GM12865 (cell line): ENCODE measurements at regions not wholly inside any gene's neighbourhood (a gene's known extent, or its start where the extent isn't known, plus 50 kb on each side); places are given as distances from the start of the nearest gene placed in this dataset.

Source experiments
- DNase-seq: peaks from one replicate; pipeline ENCODE4 v3.0.0; 2010; ENCODE audit warnings: low read depth
- H3K4me3 ChIP-seq: 2 replicates; pipeline ENCODE4 v1.5.1; 2011; ENCODE audit warnings: mild to moderate bottlenecking, low read depth, low read length, control low read depth
- TF ChIP-seq, protein P1 (sequence below): IDR thresholded peaks from 2 replicates; pipeline ENCODE4 v1.5.1; 2011; ENCODE audit warnings: low read length, control low read depth, low read depth, inconsistent platforms; ENCODE audit not compliant: insufficient read depth; ENCODE audit errors: missing control alignments

DNA sequence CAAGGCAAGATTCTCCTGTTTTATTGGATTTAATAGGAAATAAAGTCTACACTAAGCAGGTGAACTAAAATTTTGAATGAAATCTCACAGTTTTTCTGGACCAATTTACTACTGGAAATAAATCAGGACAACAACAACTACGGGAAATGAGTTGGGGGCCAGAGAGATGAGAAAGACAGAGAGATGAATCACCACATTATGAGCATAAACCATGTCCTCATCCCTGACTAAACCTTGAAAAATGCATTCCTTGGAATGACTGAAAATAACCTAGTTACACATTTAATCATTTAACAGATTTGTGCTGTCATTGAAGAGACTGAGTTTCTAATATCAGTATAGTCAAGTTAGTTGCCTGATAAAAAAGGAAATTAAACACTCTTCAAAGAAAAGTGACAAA is 608.4 kb upstream of the KCND2 start:
- DNase-seq: no peak
- no peak overlapping the region for H3K4me3 ChIP-seq
- TF ChIP-seq, protein P1, sequence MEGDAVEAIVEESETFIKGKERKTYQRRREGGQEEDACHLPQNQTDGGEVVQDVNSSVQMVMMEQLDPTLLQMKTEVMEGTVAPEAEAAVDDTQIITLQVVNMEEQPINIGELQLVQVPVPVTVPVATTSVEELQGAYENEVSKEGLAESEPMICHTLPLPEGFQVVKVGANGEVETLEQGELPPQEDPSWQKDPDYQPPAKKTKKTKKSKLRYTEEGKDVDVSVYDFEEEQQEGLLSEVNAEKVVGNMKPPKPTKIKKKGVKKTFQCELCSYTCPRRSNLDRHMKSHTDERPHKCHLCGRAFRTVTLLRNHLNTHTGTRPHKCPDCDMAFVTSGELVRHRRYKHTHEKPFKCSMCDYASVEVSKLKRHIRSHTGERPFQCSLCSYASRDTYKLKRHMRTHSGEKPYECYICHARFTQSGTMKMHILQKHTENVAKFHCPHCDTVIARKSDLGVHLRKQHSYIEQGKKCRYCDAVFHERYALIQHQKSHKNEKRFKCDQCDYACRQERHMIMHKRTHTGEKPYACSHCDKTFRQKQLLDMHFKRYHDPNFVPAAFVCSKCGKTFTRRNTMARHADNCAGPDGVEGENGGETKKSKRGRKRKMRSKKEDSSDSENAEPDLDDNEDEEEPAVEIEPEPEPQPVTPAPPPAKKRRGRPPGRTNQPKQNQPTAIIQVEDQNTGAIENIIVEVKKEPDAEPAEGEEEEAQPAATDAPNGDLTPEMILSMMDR: no peak

DNA sequence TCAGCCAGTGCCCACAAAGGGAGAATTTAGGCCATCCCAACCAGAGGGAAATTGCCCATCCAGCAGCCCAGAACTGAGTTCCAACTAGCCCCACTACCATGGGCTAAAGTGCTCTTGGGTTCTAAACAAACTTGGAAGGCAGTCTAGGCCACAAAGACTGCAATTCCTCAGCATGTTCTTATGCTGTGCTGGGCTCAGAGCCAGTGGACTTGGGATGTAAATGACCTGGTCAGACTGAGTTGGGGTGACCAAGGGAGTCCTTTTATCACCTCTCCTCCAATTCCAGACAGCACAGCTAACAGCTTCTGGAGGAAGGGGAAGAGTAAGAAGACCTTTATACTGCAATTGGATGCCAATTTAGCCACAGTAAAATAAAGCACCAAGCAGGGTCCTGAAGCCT is 607.2 kb upstream of the KCND2 start:
- H3K4me3 ChIP-seq: no peak overlapping the region
- TF ChIP-seq, protein P1: no peak
- no peak for DNase-seq

DNA sequence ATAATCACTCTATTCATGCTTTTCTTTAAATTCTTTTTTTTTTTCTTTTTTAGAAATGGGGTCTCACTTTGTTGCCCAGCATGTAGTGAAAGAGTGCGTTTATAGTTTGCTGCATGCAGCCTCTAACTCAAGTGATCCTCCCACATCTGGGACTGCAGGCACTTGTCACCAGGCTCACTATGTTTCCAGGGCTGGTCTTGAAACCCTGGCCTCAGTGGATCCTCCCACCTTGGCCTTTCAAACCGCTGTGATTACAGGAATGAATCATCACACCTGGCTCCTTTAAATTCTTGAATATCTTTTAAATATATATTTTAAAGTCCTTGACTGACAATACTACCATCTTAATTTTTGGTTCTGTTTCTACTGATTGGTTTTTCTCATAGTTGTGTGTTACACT is 591.6 kb upstream of the KCND2 start:
- H3K4me3 ChIP-seq: no peak overlapping the region

DNA sequence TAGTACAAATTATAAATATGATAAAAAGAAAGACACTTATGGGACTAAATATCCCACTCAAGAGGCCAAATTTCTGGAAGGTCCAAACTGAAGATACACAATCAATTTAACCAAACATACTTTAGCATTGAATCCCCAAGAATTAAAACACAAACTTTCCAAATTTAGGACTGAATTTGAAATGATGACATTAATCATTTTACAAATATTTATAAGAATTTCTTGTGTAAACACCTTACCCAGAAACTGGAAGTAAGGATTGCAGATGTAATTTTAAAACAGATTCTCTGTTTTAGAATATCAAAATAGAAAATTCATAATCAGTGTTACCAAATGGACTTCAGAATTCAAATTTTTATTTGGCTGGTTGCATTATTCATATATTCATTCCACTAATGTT is 588.2 kb upstream of the KCND2 start:
- H3K4me3 ChIP-seq: no peak overlapping the region
- TF ChIP-seq, protein P1: no peak
- no peak for DNase-seq

More for the DNA sequence above, 591.6 kb upstream of the KCND2 start:
- peak; percentile 21 for DNase-seq
- TF ChIP-seq, protein P1: no peak

DNA sequence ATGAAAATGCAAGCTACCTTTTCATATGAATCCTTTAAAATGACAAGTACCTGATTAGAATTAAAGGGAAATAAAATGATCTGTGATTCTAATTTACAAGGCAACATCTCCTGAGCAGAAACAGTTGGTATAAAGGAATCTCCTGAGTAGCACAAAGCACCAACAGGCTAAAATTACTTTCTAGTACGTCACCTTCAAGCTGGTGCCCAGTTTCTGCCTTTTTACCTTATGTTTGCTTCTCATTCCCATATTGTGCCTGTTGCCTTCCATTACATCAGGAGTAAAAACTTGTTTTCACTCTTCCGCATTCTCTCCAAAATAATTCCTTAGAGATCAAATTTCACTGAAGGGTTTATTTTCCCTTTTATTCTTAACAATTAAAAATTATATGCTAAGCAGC is 587.1 kb upstream of the KCND2 start:
- DNase-seq: no peak
- TF ChIP-seq, protein P1: no peak
- no peak overlapping the region for H3K4me3 ChIP-seq

DNA sequence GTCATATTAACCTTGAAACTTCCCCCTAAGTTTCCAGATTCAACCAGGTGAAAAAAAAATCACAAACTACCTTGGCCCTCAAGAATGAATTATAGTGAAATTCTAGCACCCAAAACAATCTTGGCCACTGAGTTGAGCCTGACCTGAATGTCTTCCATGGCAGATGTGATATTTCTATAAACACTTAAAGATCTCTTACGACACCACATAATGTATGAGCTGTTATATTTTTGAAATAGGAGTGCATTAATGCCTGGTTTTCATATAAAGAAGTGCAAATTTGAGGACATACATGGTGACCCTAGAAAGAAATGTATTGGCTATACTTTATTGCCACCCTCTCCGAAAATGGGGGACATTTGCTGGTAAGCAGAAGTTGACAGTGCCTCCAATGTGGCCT is 584.1 kb upstream of the KCND2 start:
- DNase-seq: no peak
- TF ChIP-seq, protein P1: no peak
- H3K4me3 ChIP-seq: no peak overlapping the region

DNA sequence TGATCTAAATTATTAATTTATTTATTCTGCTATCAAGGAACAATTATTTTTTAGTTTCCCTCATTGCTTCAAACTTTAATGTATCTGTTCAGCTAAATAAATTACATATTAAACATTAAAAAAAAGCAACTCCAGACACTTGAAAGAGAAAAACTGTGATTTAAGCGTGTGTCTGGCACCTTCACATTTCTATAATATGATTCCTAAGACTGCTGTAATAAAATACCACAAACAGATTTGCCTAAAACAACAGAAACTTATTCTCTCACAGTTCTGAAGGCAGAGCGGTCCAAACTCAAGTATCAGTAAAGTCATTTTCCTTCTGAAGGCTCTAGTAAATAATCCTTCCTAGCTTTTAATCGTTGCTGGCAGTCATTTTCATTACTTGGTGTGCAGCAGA is 580.4 kb upstream of the KCND2 start:
- TF ChIP-seq, protein P1: no peak
- H3K4me3 ChIP-seq: no peak overlapping the region
- DNase-seq: no peak
